OCI-LY1 (cell line): ENCODE measurements at regions not wholly inside any gene's neighbourhood (a gene's known extent, or its start where the extent isn't known, plus 50 kb on each side); places are given as distances from the start of the nearest gene placed in this dataset.

Experiments
- CTCF ChIP-seq: fragments of 200-600 bp; sonication (generic), shearing (Covaris generic); IDR thresholded peaks from 2 replicates; pipeline ENCODE4 v1.5.1; 2017; ENCODE audit warnings: mild to moderate bottlenecking, antibody characterized with exemption, low read length, moderate library complexity, mixed read lengths
- EZH2 ChIP-seq: fragments of 200-600 bp; sonication (generic), shearing (Covaris generic); IDR thresholded peaks from 2 replicates; pipeline ENCODE4 v1.8.0; 2017; ENCODE audit warnings: borderline replicate concordance, mixed run types, mild to moderate bottlenecking, antibody characterized with exemption, low read length, moderate library complexity, mixed read lengths

GRCh38 chr11:15371533-15371932 is 256.8 kb downstream of the INSC start:
- TF ChIP-seq EZH2 (no peak), CTCF (no peak)
